Testis (tissue), 2 donors: ENCODE measurements at regions not wholly inside any gene's neighbourhood (a gene's known extent, or its start where the extent isn't known, plus 50 kb on each side); places are given as distances from the start of the nearest gene placed in this dataset.
"Not testable (repeated sequence)": the region's sequence is repeated elsewhere in the genome, so short reads cannot be mapped to it uniquely, and the experiment has no call there.

ENCODE experiments used
- DNase-seq: peaks from one replicate; pipeline ENCODE4 v3.0.0-alpha.2; 2019
- H3K27ac ChIP-seq, 2 donors: fragments of 200-600 bp; sonication (generic); one replicate each; pipeline ENCODE4 v1.5.1; 2019
- H3K27me3 ChIP-seq: fragments of 200-600 bp; sonication (generic); one replicate; pipeline ENCODE4 v1.5.1; 2019
- H3K36me3 ChIP-seq: fragments of 200-600 bp; sonication (generic); one replicate; pipeline ENCODE4 v1.5.1; 2017; ENCODE audit warnings: low read depth; ENCODE audit errors: missing control alignments
- H3K4me1 ChIP-seq: fragments of 200-600 bp; sonication (generic); one replicate; pipeline ENCODE4 v1.5.1; 2019
- H3K4me3 ChIP-seq, 2 donors: fragments of 200-600 bp; sonication (generic); one replicate each; pipeline ENCODE4 v1.5.1; 2017 to 2019
- H3K9me3 ChIP-seq: fragments of 200-600 bp; sonication (generic); one replicate; pipeline ENCODE4 v1.5.1; 2017
- CTCF ChIP-seq, 3 experiments: fragments of 450-650 bp in 2 of 3; fragments of 200-600 bp in 1 of 3; sonication (generic) in 1 of 3; IDR thresholded peaks; one replicate each; pipeline ENCODE4 v1.5.1; 2016 to 2019; ENCODE audit warnings: antibody characterized with exemption in 3 of 3, mild to moderate bottlenecking in 2 of 3, moderate library complexity in 1 of 3
- POLR2A ChIP-seq: fragments of 450-650 bp; IDR thresholded peaks from one replicate; pipeline ENCODE4 v1.6.1; 2017; ENCODE audit warnings: antibody characterized with exemption, mild to moderate bottlenecking, moderate library complexity
- WGBS, 2 donors: methylation state at CpG; one replicate each; pipeline ENCODE4 v1.1.5; 2018; 5-methylcytosine and 5-hydroxymethylcytosine counted together
- intact Hi-C: fragments of 100-400 bp; cut with DNase I; formaldehyde crosslinking; loops from one replicate; pipeline ENCODE4 v1.15.1; 2023; ENCODE audit warnings: low total_unique reads

- 68 to 69% methylated on average over 3 of the region's 3 CpGs for WGBS, 2 donors
- no peak for TF ChIP-seq CTCF (IDR thresholded peaks at IDR 0.05)
- TF ChIP-seq POLR2A: no peak
- no peaks in the 10 kb centered on the region for H3K36me3 ChIP-seq
- peaks cover 13% of the 10 kb centered on the region for H3K4me1 ChIP-seq
- intact Hi-C loops: no loop called here
- no peak for DNase-seq
- H3K27me3 ChIP-seq: no peaks in the 10 kb centered on the region
- H3K9me3 ChIP-seq: no peaks in the 10 kb centered on the region
- no peak overlapping the region for H3K4me3 ChIP-seq
- H3K27ac ChIP-seq: no peak overlapping the region
These were observed 440.4 kb upstream of the CD180 start for GRCh38 chr5:67636850-67637524.

GRCh38 chr5:67636091-67636490, 439.5 kb upstream of the CD180 start:
- intact Hi-C loops: no loop called here
- peak; percentile 70 for DNase-seq
- Histone ChIP-seq H3K4me3 (no peak overlapping the region), H3K4me1 (peaks cover 13% of the 10 kb centered on the region), H3K9me3 (no peaks in the 10 kb centered on the region), H3K27ac (peak overlapping the region in 1 of 2 donors; percentile 33), H3K36me3 (no peaks in the 10 kb centered on the region), H3K27me3 (no peaks in the 10 kb centered on the region)
- 33 to 57% methylated on average over 1 of the region's 1 CpG for WGBS, 2 donors
- TF ChIP-seq CTCF (IDR thresholded peaks at IDR 0.05): no peak
- no peak for TF ChIP-seq POLR2A

DNA sequence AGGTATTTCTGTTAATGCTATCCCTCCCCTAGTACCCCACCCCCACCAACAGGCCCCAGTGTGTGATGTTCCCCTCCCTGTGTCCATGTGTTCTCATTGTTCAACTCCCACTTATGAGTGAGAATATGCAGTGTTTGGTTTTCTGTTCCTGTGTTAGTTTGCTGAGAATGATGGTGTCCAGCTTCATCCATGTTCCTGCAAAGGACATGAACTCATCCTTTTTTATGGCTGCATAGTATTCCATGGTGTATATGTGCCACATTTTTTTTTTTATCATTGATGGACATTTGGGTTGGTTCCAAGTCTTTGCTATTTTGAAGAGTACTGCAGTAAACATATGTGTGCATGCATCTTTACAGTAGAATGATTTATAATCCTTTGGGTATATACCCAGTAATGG, 430.5 kb upstream of the CD180 start:
- H3K4me3 ChIP-seq, H3K4me1 ChIP-seq, H3K36me3 ChIP-seq, DNase-seq, intact Hi-C loops, H3K27ac ChIP-seq, H3K27me3 ChIP-seq, H3K9me3 ChIP-seq: not testable (repeated sequence)

DNA sequence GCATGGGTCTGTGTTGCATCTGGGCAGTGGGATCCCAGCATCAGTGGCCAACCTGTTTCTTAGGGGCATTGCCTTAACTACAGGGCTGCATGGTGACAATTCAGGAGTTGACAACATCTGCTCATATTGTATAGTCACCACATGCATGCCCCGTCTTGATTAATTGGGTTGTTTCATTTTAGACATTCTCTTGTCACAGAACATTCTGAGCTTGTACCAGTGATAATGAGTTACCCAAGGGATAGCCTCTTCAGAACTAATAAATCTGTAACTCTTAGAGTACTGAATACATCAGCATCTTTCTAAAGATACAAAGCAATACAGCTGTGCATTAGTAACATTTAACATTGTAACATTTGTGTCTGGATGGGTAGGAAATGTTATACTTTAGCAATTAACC, 426.5 kb upstream of the CD180 start:
- intact Hi-C loops: no loop called here
- peak; percentile 20 for DNase-seq
- TF ChIP-seq POLR2A (no peak), CTCF (IDR thresholded peaks at IDR 0.05) (no peak)
- no peak overlapping the region for H3K4me3 ChIP-seq
- WGBS, 2 donors: 59 to 64% methylated on average over 1 of the region's 1 CpG
- peaks cover 11% of the 10 kb centered on the region for H3K4me1 ChIP-seq
- no peak overlapping the region for H3K27ac ChIP-seq
- no peaks in the 10 kb centered on the region for H3K27me3 ChIP-seq
- H3K36me3 ChIP-seq: no peaks in the 10 kb centered on the region
- no peaks in the 10 kb centered on the region for H3K9me3 ChIP-seq

- H3K27ac ChIP-seq: no peak overlapping the region
- WGBS, 2 donors: 73 to 75% methylated on average over 11 of the region's 11 CpGs
- intact Hi-C loops: no loop called here
These were observed 424.1 kb upstream of the CD180 start for GRCh38 chr5:67620424-67621397.

More at GRCh38 chr5:67620424-67621397, 424.1 kb upstream of the CD180 start:
- no peak for TF ChIP-seq CTCF (IDR thresholded peaks at IDR 0.05)
- no peak for TF ChIP-seq POLR2A
- Histone ChIP-seq H3K36me3 (no peaks in the 10 kb centered on the region), H3K4me3 (no peak overlapping the region), H3K9me3 (no peaks in the 10 kb centered on the region), H3K27me3 (no peaks in the 10 kb centered on the region), H3K4me1 (peaks cover 11% of the 10 kb centered on the region)
- no peak for DNase-seq
